SK-N-SH (cell line): ENCODE measurements at regions not wholly inside any gene's neighbourhood (a gene's known extent, or its start where the extent isn't known, plus 50 kb on each side); places are given as distances from the start of the nearest gene placed in this dataset.

ENCODE experiments used
- CTCF ChIA-PET: fragments of 300-600, 350-600 bp; formaldehyde crosslinking; extraction: SDS; loops from one replicate; lab custom pipeline; 2021; lab: Yijun Ruan, JAX
- POLR2A ChIA-PET: fragments of 350-600 bp; sonication (Branson Sonifier 250); formaldehyde crosslinking; extraction: SDS; loops from one replicate; lab custom pipeline; 2020; ENCODE audit warnings: antibody characterized with exemption, inconsistent platforms; lab: Yijun Ruan, JAX
- DNase-seq: peaks from one replicate; pipeline ENCODE4 v3.0.0; 2012
- H2AFZ ChIP-seq: fragments of 200-600 bp; sonication (generic); 2 replicates; pipeline ENCODE4 v1.8.1; 2016; ENCODE audit warnings: antibody characterized with exemption, mild to moderate bottlenecking, low read depth
- H3F3A ChIP-seq: fragments of 200-600 bp; sonication (generic); replicated peaks from 2 replicates; pipeline ENCODE3; 2016; ENCODE audit warnings: antibody characterized with exemption, mild to moderate bottlenecking; ENCODE audit not compliant: insufficient read depth
- H3K27ac ChIP-seq, 2 experiments: fragments of 200-500 bp in 1 of 2; fragments of 200-600 bp in 1 of 2; sonication (Bioruptor generic) in 1 of 2; sonication (generic), shearing (Covaris generic) in 1 of 2; 2 replicates each; pipeline versions ENCODE4 v1.5.1 to v1.6.1; 2014 to 2016; ENCODE audit warnings: low read depth in 2 of 2, inconsistent platforms in 1 of 2, low read length in 1 of 2, mild to moderate bottlenecking in 1 of 2, mixed read lengths in 1 of 2
- H3K27me3 ChIP-seq: fragments of 200-600 bp; sonication (generic), shearing (Covaris generic); 2 replicates; pipeline ENCODE4 v1.6.1; 2016; ENCODE audit warnings: mixed run types; ENCODE audit not compliant: insufficient read depth
- H3K36me3 ChIP-seq, 2 experiments: fragments of 200-500 bp in 1 of 2; fragments of 200-600 bp in 1 of 2; sonication (Bioruptor generic) in 1 of 2; sonication (generic) in 1 of 2; replicated peaks in 1 of 2; 2 replicates each; pipeline versions ENCODE3 to v1.5.1; 2014 to 2016; ENCODE audit warnings: low read length in 1 of 2, mild to moderate bottlenecking in 1 of 2; ENCODE audit not compliant: insufficient read depth in 2 of 2, control insufficient read depth in 1 of 2
- H3K4me1 ChIP-seq, 2 experiments: fragments of 200-500 bp in 1 of 2; fragments of 200-600 bp in 1 of 2; sonication (Bioruptor generic) in 1 of 2; sonication (generic), shearing (Covaris generic) in 1 of 2; 2 replicates each; pipeline versions ENCODE4 v1.5.1 to v1.6.1; 2014 to 2016; ENCODE audit warnings: low read depth in 1 of 2, low read length in 1 of 2, mixed run types in 1 of 2; ENCODE audit not compliant: insufficient read depth in 2 of 2, control insufficient read depth in 1 of 2
- H3K4me2 ChIP-seq: fragments of 200-600 bp; sonication (generic), shearing (Covaris generic); 2 replicates; pipeline ENCODE4 v1.6.1; 2017; ENCODE audit warnings: mixed run types
- H3K4me3 ChIP-seq, 2 experiments: fragments of 200-500 bp in 1 of 2; fragments of 200-600 bp in 1 of 2; sonication (Bioruptor generic) in 1 of 2; sonication (generic), shearing (Covaris generic) in 1 of 2; 2 replicates each; pipeline versions ENCODE4 v1.5.1 to v1.8.1; 2014 to 2016; ENCODE audit warnings: low read depth in 2 of 2, inconsistent platforms in 1 of 2, low read length in 1 of 2, mild to moderate bottlenecking in 1 of 2, mixed read lengths in 1 of 2, moderate library complexity in 1 of 2
- H3K79me2 ChIP-seq: fragments of 200-600 bp; sonication (generic); 2 replicates; pipeline ENCODE4 v1.8.1; 2017; ENCODE audit warnings: mild to moderate bottlenecking; ENCODE audit not compliant: insufficient read depth
- H3K9ac ChIP-seq: fragments of 200-600 bp; sonication (generic); 2 replicates; pipeline ENCODE4 v1.6.1; 2017; ENCODE audit warnings: mixed run types
- H3K9me2 ChIP-seq: fragments of 200-600 bp; sonication (generic); 2 replicates; pipeline ENCODE4 v1.6.1; 2017; ENCODE audit warnings: mixed run types
- H3K9me3 ChIP-seq: fragments of 200-600 bp; sonication (generic); 2 replicates; pipeline ENCODE4 v1.6.1; 2017; ENCODE audit warnings: mixed run types, mild to moderate bottlenecking, moderate library complexity
- H4K20me1 ChIP-seq: fragments of 200-600 bp; sonication (generic); 2 replicates; pipeline ENCODE4 v1.6.1; 2017; ENCODE audit warnings: mild to moderate bottlenecking, mixed run types; ENCODE audit not compliant: insufficient read depth
- CHD2 ChIP-seq: fragments of 150-350 bp; IDR thresholded peaks from 2 replicates; pipeline ENCODE4 v1.6.1; 2018; ENCODE audit warnings: low read length; ENCODE audit not compliant: partially characterized antibody
- CTCF ChIP-seq: fragments of 200-600 bp; sonication (generic); IDR thresholded peaks from 2 replicates; pipeline ENCODE4 v1.6.1; 2017; ENCODE audit warnings: antibody characterized with exemption, mild to moderate bottlenecking, moderate library complexity
- ELF1 ChIP-seq: IDR thresholded peaks from 2 replicates; pipeline ENCODE4 v1.4.0; 2012
- EP300 ChIP-seq, 2 experiments: IDR thresholded peaks; 2 replicates each; pipeline versions ENCODE4 v1.4.0 to v1.6.1; 2012; ENCODE audit warnings: borderline replicate concordance in 1 of 2, low read depth in 1 of 2, low read length in 1 of 2
- EZH2phosphoT487 ChIP-seq: fragments of 200-600 bp; sonication (generic); IDR thresholded peaks from 2 replicates; pipeline ENCODE4 v1.6.1; 2017; ENCODE audit warnings: low read depth, mixed run types, mild to moderate bottlenecking, antibody characterized with exemption, moderate library complexity, borderline replicate concordance
- FOSL2 ChIP-seq: IDR thresholded peaks from 2 replicates; pipeline ENCODE4 v1.4.0; 2012; ENCODE audit warnings: low read depth, mild to moderate bottlenecking, moderate library complexity, borderline replicate concordance
- FOXJ3 ChIP-seq: sonication (generic); formaldehyde crosslinking; IDR thresholded peaks from 2 replicates; pipeline ENCODE4 v1.5.1; 2020; ENCODE audit warnings: mild to moderate bottlenecking, missing genetic modification reagents
- JUND ChIP-seq: IDR thresholded peaks from 2 replicates; pipeline ENCODE4 v1.4.0; 2012
- MAX ChIP-seq: IDR thresholded peaks from 2 replicates; pipeline ENCODE4 v1.4.0; 2012; ENCODE audit warnings: low read depth
- MEF2A ChIP-seq: IDR thresholded peaks from 2 replicates; pipeline ENCODE4 v1.4.0; 2012; ENCODE audit warnings: low read depth, borderline replicate concordance
- RAD21 ChIP-seq: IDR thresholded peaks from 2 replicates; pipeline ENCODE4 v1.6.1; 2012; ENCODE audit warnings: mild to moderate bottlenecking, low read length
- RCOR1 ChIP-seq: fragments of 150-350 bp; IDR thresholded peaks from 2 replicates; pipeline ENCODE4 v1.6.1; 2017; ENCODE audit warnings: antibody characterized with exemption, low read length
- REST ChIP-seq: IDR thresholded peaks from 2 replicates; pipeline ENCODE4 v1.6.1; 2012; ENCODE audit warnings: mild to moderate bottlenecking, low read depth, low read length, moderate library complexity
- RFX5 ChIP-seq: IDR thresholded peaks from 2 replicates; pipeline ENCODE4 v1.6.1; 2012; ENCODE audit warnings: mild to moderate bottlenecking, improper control_type of control experiment, low read length
- SIN3A ChIP-seq: IDR thresholded peaks from 2 replicates; pipeline ENCODE4 v1.6.1; 2012; ENCODE audit warnings: low read depth, mild to moderate bottlenecking, low read length, moderate library complexity, borderline replicate concordance
- TAF1 ChIP-seq: IDR thresholded peaks from 2 replicates; pipeline ENCODE4 v1.6.1; 2012; ENCODE audit warnings: low read depth, mild to moderate bottlenecking, low read length, moderate library complexity, borderline replicate concordance
- TEAD4 ChIP-seq: IDR thresholded peaks from 2 replicates; pipeline ENCODE4 v1.4.0; 2012; ENCODE audit warnings: mild to moderate bottlenecking, borderline replicate concordance; ENCODE audit not compliant: insufficient read depth
- WGBS: methylation state at CpG from one replicate; pipeline ENCODE4 v1.1.6; 2017; ENCODE audit warnings: low lambda C conversion rate; 5-methylcytosine and 5-hydroxymethylcytosine counted together

- Histone ChIP-seq H3K79me2 (no peaks in the 10 kb centered on the region), H3F3A (no peaks in the 10 kb centered on the region), H3K27ac (peak overlapping the region in 1 of 2 experiments; percentile 95; a peak in 1 of 4 replicates), H3K4me3 (no peak overlapping the region; a peak in 1 of 4 replicates), H3K4me2 (no peak overlapping the region), H2AFZ (no peak overlapping the region), H3K27me3 (no peaks in the 10 kb centered on the region), H3K9me2 (no peaks in the 10 kb centered on the region), H3K36me3 (no peaks in the 10 kb centered on the region), H4K20me1 (no peaks in the 10 kb centered on the region), H3K9ac (no peak overlapping the region), H3K4me1 (peaks cover 0 to 17% of the 10 kb centered on the region in 2 experiments; a peak in 2 of 4 replicates), H3K9me3 (no peaks in the 10 kb centered on the region)
- WGBS: 56% methylated on average over 14 of the region's 14 CpGs
- peak; percentile 33 for DNase-seq
- CTCF ChIA-PET: interaction anchor here (0.6 to 2.4 kb wide), 10 partner anchors 9 to 618 kb away, joined by 3 to 16 read pairs (median 4); no protein-coding TSS in a partner anchor
- TF ChIP-seq FOSL2 (no peak), TAF1 (no peak), RFX5 (no peak), RAD21 (0 out of 2 replicates have a peak, but pooled peaks have one; percentile 8), JUND (no peak), CHD2 (no peak), EZH2phosphoT487 (no peak), FOXJ3 (CRISPR knock-in tag) (no peak), SIN3A (no peak)
- POLR2A ChIA-PET: no interaction called here
Observed at GRCh38 chr17:51487947-51488346, 227.6 kb downstream of the UTP18 start.

- no peak overlapping the region for H3K9ac ChIP-seq
- WGBS: 50% methylated on average over 6 of the region's 6 CpGs
- H3K4me2 ChIP-seq: no peak overlapping the region
- no peaks in the 10 kb centered on the region for H3K79me2 ChIP-seq
- H2AFZ ChIP-seq: no peak overlapping the region
- no peak overlapping the region for H3K4me3 ChIP-seq
- peaks cover 0 to 12% of the 10 kb centered on the region in 2 experiments; a peak in 2 of 4 replicates for H3K4me1 ChIP-seq
- no peak for TF ChIP-seq MEF2A
- no peak for TF ChIP-seq SIN3A
- TF ChIP-seq RCOR1: no peak
- no peak for DNase-seq
- ChIA-PET CTCF (interaction anchor here (1.1 to 1.5 kb wide), 3 partner anchors 19 to 56 kb away, joined by 3 to 4 read pairs (median 3); no protein-coding TSS in a partner anchor), POLR2A (no interaction called here)
- no peak overlapping the region for H3K27ac ChIP-seq
- no peaks in the 10 kb centered on the region for H3K27me3 ChIP-seq
- H3K36me3 ChIP-seq: no peaks in the 10 kb centered on the region
- no peaks in the 10 kb centered on the region for H3K9me2 ChIP-seq
- 0 out of 2 replicates have a peak, but pooled peaks cover 5% of the 10 kb centered on the region for H3K9me3 ChIP-seq
- no peaks in the 10 kb centered on the region for H3F3A ChIP-seq
- H4K20me1 ChIP-seq: no peaks in the 10 kb centered on the region
Observed at GRCh38 chr17:51491416-51491815, 231.1 kb downstream of the UTP18 start.

- no peak overlapping the region for H3K4me3 ChIP-seq
- no peaks in the 10 kb centered on the region for H3K79me2 ChIP-seq
- no peak overlapping the region for H3K27ac ChIP-seq
- H3K27me3 ChIP-seq: no peaks in the 10 kb centered on the region
- H3K9ac ChIP-seq: no peak overlapping the region
- H3K9me2 ChIP-seq: no peaks in the 10 kb centered on the region
- no peaks in the 10 kb centered on the region for H3F3A ChIP-seq
- ChIA-PET CTCF (interaction anchor here (0.7 to 1.5 kb wide), 3 partner anchors 13 to 58 kb away, joined by 3 to 4 read pairs (median 3); no protein-coding TSS in a partner anchor), POLR2A (no interaction called here)
- no peaks in the 10 kb centered on the region for H3K36me3 ChIP-seq
- no peaks in the 10 kb centered on the region; a peak in 1 of 4 replicates for H3K4me1 ChIP-seq
- H3K4me2 ChIP-seq: no peak overlapping the region
- no peaks in the 10 kb centered on the region for H4K20me1 ChIP-seq
- WGBS: 19% methylated on average over 2 of the region's 2 CpGs
- DNase-seq: no peak
- H2AFZ ChIP-seq: no peak overlapping the region
- peaks cover 9% of the 10 kb centered on the region; the same call in 1 of the 2 replicates for H3K9me3 ChIP-seq
- TF ChIP-seq TEAD4 (no peak), EP300 (IDR thresholded peaks at IDR 0.05; ENCODE audit: borderline replicate concordance in 1 of 2, low read depth in 1 of 2, low read length in 1 of 2) (no peak), ELF1 (no peak), CHD2 (no peak), RCOR1 (no peak), REST (no peak), CTCF (no peak), MAX (no peak), EZH2phosphoT487 (no peak), MEF2A (no peak)
Observed at GRCh38 chr17:51493206-51493605, 232.9 kb downstream of the UTP18 start.
